HUES6 (cell line): ENCODE measurements at regions not wholly inside any gene's neighbourhood (a gene's known extent, or its start where the extent isn't known, plus 50 kb on each side); places are given as distances from the start of the nearest gene placed in this dataset.

ENCODE experiments used
- H3K27ac ChIP-seq: 2 replicates; pipeline ENCODE4 v1.7.0; 2013; ENCODE audit warnings: low read depth, mild to moderate bottlenecking, low read length, inconsistent platforms
- H3K27me3 ChIP-seq: 2 replicates; pipeline ENCODE4 v1.6.1; 2013; ENCODE audit warnings: low read length; ENCODE audit not compliant: control insufficient read depth, insufficient read depth
- H3K36me3 ChIP-seq: 2 replicates; pipeline ENCODE4 v1.6.1; 2013; ENCODE audit warnings: low read length; ENCODE audit not compliant: control insufficient read depth, insufficient read depth
- H3K4me1 ChIP-seq: 2 replicates; pipeline ENCODE4 v1.6.1; 2013; ENCODE audit warnings: low read length; ENCODE audit not compliant: control insufficient read depth, insufficient read depth
- H3K4me3 ChIP-seq: 2 replicates; pipeline ENCODE4 v1.5.1; 2013; ENCODE audit warnings: low read depth, low read length
- H3K9ac ChIP-seq: one replicate; pipeline ENCODE4 v1.6.1; 2013; ENCODE audit warnings: mild to moderate bottlenecking, low read length
- H3K9me3 ChIP-seq: 2 replicates; pipeline ENCODE4 v1.6.1; 2013; ENCODE audit warnings: low read depth, low read length; ENCODE audit not compliant: control insufficient read depth, insufficient read depth

DNA sequence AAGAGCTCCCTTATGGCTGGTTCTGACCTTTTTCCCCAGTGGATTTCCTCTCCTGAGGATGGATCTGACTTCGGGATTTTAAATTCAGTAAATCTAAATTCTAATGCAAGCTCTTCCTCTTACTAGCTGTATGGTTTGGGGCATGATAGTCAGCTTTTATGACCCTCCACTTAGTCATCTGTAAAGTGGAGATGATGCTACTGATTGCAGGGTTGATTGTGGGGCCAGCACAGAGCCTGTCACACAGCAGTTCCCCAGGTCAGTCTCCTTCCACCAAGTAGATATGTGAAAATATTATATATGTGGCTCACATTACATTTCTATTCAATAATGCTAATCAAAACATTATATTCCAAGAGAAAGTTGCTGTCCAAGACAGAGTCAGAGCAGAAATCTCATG is 141.3 kb upstream of the UBE2E1 start:
- H3K36me3 ChIP-seq: no peaks in the 10 kb centered on the region
- no peak overlapping the region for H3K4me3 ChIP-seq
- H3K27ac ChIP-seq: no peak overlapping the region
- no peak overlapping the region for H3K9ac ChIP-seq
- H3K9me3 ChIP-seq: no peaks in the 10 kb centered on the region
- no peaks in the 10 kb centered on the region for H3K27me3 ChIP-seq
- H3K4me1 ChIP-seq: peaks cover 4% of the 10 kb centered on the region; the same call in 1 of the 2 replicates

DNA sequence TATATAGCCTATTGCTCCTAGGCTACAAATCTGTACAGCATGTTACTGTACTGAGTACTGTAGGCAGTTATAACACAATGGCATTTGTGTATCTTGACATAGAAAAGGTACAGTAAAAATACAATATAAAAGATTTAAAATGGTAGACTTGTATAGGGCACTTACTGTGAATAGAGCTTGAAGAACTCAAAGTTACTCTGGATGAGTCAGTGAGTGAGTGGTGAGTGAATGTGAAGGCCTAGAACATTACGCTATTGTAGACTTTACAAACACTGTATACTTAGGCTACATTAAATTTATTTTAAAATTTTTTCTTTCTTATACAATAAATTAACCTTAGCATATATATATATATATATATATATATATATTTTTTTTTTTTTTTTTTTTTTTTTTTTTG is 140.0 kb upstream of the UBE2E1 start:
- no peaks in the 10 kb centered on the region for H3K27me3 ChIP-seq
- no peak overlapping the region for H3K9ac ChIP-seq
- no peak overlapping the region for H3K27ac ChIP-seq
- no peak overlapping the region for H3K4me3 ChIP-seq
- H3K4me1 ChIP-seq: peaks cover 6% of the 10 kb centered on the region; the same call in 1 of the 2 replicates
- no peaks in the 10 kb centered on the region for H3K9me3 ChIP-seq
- H3K36me3 ChIP-seq: no peaks in the 10 kb centered on the region

DNA sequence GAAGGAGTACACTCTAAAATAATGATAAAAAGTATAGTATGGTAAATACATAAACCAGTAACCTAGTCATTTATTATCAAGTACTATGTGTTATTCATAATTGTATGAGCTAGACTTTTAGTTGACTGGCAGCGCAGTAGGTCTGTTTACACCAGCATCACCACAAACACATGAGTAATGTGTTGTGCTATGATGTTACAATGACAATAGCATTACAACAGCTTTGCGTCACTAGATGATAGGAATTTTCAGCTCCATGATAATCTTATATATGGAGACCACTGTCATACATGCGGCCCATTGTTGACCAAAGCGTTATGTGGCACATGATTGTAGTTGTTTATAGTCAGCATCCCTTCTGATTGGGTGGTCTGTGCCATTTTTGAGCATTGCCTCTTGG is 138.9 kb upstream of the UBE2E1 start:
- no peak overlapping the region for H3K9ac ChIP-seq
- no peaks in the 10 kb centered on the region for H3K36me3 ChIP-seq
- peaks cover 6% of the 10 kb centered on the region; the same call in 1 of the 2 replicates for H3K4me1 ChIP-seq
- no peaks in the 10 kb centered on the region for H3K9me3 ChIP-seq
- no peak overlapping the region for H3K27ac ChIP-seq
- H3K27me3 ChIP-seq: no peaks in the 10 kb centered on the region; the same call in 1 of the 2 replicates
- H3K4me3 ChIP-seq: no peak overlapping the region

DNA sequence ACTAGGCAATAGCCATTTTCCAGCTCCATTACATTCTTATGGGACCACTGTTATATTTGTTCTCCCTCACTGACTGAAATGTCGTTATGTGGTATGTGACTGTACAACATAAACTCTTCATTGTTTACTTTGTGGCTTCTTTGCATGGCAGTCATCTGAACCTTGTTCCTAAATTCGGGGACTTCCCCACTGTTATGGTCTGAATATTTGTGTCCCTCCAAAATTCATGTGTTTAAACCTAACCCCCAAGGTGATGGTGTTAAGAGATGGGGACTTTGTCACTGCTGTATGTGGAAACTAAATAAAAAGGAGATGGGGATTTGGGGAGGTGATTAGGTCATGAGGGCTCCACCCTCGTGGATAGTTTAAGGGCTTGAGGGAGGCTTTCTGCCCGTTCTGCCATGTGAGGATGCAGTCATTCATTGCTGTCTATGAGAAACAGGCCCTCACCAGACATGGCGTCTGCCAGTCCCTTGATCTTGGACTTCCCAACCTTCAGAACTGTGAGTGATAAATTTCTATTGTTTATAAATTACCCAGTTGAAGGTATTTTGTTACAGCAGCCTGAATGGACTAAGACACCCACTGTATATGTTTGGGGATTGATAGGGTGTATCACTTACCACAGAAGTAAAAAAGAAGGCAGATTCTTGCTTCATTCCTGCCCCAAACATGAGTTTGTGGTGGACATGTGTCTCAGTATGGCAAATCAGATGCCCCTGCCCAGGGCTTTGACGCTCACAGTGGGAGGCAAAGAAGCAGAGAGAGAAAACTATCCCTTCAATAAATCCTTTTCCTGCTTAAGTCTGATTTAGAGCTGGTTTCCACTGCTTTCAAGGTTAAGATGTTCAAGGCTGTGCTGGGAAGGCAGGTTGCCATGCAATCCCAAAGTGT is 138.0 kb upstream of the UBE2E1 start:
- H3K9me3 ChIP-seq: no peaks in the 10 kb centered on the region
- no peak overlapping the region for H3K4me3 ChIP-seq
- no peak overlapping the region for H3K9ac ChIP-seq
- H3K27ac ChIP-seq: no peak overlapping the region
- peaks cover 6% of the 10 kb centered on the region; the same call in 1 of the 2 replicates for H3K4me1 ChIP-seq
- no peaks in the 10 kb centered on the region; the same call in 1 of the 2 replicates for H3K27me3 ChIP-seq
- no peaks in the 10 kb centered on the region for H3K36me3 ChIP-seq

DNA sequence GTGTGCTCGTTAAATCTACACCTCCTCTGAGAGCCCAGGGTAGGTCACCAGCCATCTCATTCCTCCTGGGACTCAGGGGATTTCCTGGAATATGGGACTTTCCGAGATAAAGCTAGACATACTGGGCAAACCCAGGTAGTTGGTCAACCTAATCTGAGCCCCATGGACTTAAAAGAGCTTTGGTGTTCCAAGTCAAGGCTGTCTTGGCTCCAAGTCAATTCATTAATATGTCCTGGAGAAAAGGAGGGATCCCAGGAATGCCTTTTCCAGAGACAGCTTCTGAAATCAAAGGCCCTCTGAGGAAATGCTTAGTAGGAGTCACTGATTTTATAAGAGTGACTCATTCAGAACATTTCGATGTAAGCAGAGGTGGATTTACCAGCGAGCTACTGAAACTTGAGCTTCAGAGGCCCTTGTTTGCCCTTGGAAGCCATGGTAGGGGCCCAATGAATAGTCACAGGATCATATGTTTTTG is 137.3 kb upstream of the UBE2E1 start:
- Histone ChIP-seq H3K4me3 (no peak overlapping the region), H3K27ac (no peak overlapping the region), H3K9ac (no peak overlapping the region), H3K36me3 (no peaks in the 10 kb centered on the region), H3K4me1 (peaks cover 6% of the 10 kb centered on the region; the same call in 1 of the 2 replicates), H3K9me3 (no peaks in the 10 kb centered on the region), H3K27me3 (no peaks in the 10 kb centered on the region; the same call in 1 of the 2 replicates)

DNA sequence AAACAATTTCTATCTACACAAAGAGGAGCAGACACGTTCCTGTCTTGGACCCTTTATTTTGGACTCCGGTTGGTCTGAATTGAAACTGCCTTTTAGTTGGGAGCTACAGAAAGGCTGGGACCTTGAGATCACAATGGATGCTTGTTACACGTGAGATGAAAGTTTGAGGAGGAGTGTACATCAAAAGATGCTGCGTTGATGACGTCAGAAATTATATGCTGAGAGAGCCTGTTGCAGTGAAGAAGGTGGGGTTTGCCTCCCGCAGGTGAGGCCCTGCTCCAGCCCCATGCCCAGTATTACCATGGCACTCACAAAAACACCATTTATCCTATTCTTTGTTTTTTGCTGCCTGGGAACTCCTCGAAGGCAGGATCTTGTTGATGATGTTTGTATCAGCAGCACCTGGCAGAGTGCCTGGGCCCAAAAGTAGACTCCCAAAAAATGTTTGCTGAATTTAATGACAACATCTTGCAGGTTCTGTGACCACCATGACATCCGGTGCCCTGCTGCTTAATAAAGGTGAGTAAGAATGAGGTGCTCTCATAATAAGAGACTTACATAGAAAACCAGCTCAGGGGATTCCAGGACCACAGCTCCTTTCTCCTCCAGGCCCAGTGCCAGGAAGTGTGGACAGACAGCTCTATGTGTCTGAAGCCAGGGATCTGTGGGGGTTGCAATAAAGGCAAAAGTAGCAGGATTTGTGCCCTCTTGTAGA is 136.1 kb upstream of the UBE2E1 start:
- Histone ChIP-seq H3K27ac (no peak overlapping the region), H3K9ac (no peak overlapping the region), H3K4me1 (peaks cover 6% of the 10 kb centered on the region; the same call in 1 of the 2 replicates), H3K27me3 (no peaks in the 10 kb centered on the region; the same call in 1 of the 2 replicates), H3K4me3 (no peak overlapping the region), H3K36me3 (no peaks in the 10 kb centered on the region), H3K9me3 (no peaks in the 10 kb centered on the region)

DNA sequence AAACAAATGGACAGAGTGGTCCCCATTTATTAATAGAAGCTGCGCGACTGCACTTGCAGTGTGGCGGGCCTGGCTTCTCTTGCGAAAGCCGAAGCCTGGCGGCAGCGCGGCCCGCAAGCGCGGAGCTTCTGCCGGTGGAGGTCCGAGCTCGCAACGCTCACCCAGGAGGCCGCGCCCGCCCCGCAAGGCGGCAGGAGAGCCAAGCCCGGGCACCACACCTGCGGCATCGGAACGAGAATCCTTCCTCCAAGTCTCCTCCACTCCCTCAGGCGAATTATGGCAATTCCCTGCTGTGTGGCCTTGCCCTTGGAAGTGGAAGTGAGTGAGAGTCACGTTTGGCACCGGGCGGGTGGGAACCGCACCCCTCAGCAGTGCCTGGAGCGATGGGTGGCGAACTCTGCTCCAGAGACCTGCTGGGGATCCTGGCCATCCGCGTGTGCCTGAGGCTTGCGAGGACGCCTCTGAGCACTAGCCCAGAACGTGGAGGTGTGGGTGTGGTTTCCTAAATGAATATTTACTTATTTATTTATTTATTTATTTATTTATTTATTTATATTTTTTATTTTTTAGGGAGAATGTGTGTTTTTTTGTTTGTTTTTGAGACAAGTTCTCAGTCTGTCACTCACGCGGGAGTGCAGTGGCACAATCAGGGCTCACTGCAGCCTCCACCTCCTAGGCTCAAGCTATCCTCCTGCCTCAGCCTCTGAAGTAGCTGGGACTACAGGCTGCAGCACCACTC is 133.7 kb upstream of the UBE2E1 start:
- Histone ChIP-seq H3K9ac (no peak overlapping the region), H3K4me1 (peaks cover 6% of the 10 kb centered on the region; the same call in 1 of the 2 replicates)

DNA sequence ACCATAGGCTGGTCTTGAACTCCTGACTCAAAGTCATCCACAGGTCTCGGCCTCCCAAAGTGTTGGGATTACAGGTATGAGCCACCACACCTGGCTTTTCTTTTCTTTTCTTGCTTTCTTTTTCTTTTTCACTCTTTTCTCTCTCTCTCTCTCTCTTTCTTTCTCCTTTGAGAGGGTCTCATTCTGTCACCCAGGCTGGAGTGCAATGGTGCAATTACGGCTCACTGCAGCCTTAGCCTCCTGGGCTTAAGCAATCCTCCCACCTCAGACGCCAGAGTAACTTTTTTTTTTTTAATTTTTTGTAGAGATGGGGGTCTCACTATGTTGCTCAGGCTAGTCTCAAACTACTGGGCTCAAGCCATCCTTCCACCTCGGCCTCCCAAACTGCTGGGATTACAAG is 133.1 kb upstream of the UBE2E1 start:
- Histone ChIP-seq H3K9ac (no peak overlapping the region), H3K9me3 (no peaks in the 10 kb centered on the region), H3K36me3 (no peaks in the 10 kb centered on the region), H3K27me3 (no peaks in the 10 kb centered on the region; the same call in 1 of the 2 replicates), H3K4me1 (peaks cover 6% of the 10 kb centered on the region; the same call in 1 of the 2 replicates), H3K27ac (no peak overlapping the region), H3K4me3 (no peak overlapping the region)

More for the DNA sequence above, 133.7 kb upstream of the UBE2E1 start:
- Histone ChIP-seq H3K9me3 (no peaks in the 10 kb centered on the region), H3K27ac (no peak overlapping the region), H3K36me3 (no peaks in the 10 kb centered on the region), H3K27me3 (no peaks in the 10 kb centered on the region; the same call in 1 of the 2 replicates), H3K4me3 (peak overlapping the region; percentile 20; the same call in 1 of the 2 replicates)

DNA sequence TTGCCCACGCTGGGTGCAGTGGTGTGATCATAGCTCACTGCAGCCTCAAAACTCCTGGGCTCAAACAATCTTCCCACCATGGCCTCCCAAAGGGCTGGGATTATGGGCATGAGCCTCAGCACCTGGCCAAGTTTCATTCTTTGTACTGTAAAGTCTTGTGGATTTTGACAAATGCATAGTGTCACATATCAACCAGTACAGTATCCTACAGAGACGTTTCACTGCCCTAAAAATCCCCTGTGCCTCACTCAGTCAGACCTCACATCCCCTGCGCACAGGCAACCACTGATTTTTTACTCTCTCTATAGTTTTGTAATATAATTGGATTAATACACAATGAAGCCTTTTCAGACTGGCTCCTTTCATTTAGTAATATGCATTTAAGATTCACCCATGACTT is 130.7 kb upstream of the UBE2E1 start:
- Histone ChIP-seq H3K9ac (no peak overlapping the region), H3K4me1 (0 out of 2 replicates have a peak, but pooled peaks cover 3% of the 10 kb centered on the region), H3K27ac (no peak overlapping the region), H3K4me3 (no peak overlapping the region), H3K36me3 (no peaks in the 10 kb centered on the region), H3K27me3 (no peaks in the 10 kb centered on the region; the same call in 1 of the 2 replicates), H3K9me3 (peaks cover 7% of the 10 kb centered on the region; the same call in 1 of the 2 replicates)

DNA sequence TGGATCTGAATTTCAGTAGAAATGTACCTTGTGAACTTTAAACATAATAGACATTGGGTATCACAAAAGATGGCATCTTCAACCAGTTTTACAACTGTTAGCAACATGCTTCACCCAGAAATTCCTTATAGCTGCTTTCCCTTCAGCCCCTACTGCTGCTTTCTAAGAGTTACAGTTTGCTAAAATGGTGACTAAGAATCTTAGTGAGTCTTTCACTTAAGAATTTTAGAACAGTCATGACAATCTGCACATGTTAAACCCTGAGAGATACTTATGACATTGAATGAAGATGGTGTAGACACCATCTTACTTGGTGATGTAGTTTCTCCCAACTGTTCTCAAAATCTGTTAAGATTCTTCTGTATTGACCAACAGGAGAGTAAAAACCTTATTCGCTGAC is 129.7 kb upstream of the UBE2E1 start:
- Histone ChIP-seq H3K27me3 (no peaks in the 10 kb centered on the region; the same call in 1 of the 2 replicates), H3K36me3 (no peaks in the 10 kb centered on the region), H3K27ac (no peak overlapping the region), H3K4me1 (no peaks in the 10 kb centered on the region), H3K9ac (no peak overlapping the region), H3K9me3 (peaks cover 7% of the 10 kb centered on the region; the same call in 1 of the 2 replicates), H3K4me3 (no peak overlapping the region)
